ENCODE measurements at regions not wholly inside any gene's neighbourhood (a gene's known extent, or its start where the extent isn't known, plus 50 kb on each side); places are given as distances from the start of the nearest gene placed in this dataset.
"Not testable (repeated sequence)": the region's sequence is repeated elsewhere in the genome, so short reads cannot be mapped to it uniquely, and the experiment has no call there.

DNA sequence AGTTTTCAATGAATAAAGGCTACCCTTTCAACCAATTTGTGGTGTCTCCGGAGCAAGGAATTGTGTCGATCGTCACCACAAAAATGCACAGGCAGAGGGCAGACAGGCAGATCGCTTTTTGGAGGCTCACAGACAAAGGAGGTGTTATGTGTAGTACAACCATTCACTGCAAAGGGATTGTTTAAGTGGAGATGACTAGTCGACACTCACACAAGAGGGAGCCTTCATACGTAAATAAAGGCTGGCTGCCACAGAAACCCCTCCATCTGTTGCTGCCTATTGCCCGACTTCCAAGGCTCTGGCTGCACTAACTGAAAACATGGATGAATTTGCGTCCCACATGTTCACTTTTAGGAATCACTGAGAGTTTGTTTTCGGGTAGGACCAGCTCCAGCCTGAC, 281.1 kb downstream of the NKX6-1 start:
- DNase-seq, result no peak

DNA sequence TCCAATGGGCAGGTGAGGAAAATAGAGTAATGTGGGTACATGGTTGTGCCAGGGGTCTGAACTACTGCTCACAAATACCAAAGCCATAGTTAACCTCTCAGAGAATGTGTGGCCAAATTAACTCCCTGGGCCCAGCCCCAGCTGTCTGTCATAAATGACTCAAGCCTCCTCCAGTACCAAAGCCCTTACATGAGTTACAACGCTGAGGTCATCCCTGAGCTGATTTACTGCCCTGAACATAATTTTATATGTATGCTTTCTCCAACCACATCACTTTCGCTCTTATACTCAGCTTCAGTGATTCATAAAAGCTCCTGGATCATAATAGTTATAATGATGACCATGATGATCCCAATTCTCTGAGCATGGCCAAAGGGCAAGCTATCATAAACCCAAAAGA, 283.9 kb downstream of the NKX6-1 start:
- DNase-seq, result no peak

DNA sequence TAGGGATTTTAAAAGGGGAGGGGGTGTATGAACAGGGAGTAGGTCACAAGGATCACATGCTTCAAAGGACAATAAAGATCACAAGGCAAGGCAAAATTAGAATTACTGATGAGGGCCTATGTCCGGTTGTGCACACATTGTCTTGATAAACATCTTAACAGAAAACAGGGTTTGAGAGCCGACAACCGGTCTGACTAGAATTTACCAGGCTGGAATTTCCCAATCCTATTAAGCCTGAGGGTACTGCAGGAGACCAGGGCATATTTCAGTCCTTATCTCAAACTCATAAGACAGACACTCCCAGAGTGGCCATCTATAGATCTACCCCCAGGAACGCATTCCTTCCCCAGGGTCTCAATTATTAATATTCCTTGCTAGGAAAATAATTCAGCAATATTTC, 292.9 kb downstream of the NKX6-1 start:
- DNase-seq, result not testable (repeated sequence)

DNA sequence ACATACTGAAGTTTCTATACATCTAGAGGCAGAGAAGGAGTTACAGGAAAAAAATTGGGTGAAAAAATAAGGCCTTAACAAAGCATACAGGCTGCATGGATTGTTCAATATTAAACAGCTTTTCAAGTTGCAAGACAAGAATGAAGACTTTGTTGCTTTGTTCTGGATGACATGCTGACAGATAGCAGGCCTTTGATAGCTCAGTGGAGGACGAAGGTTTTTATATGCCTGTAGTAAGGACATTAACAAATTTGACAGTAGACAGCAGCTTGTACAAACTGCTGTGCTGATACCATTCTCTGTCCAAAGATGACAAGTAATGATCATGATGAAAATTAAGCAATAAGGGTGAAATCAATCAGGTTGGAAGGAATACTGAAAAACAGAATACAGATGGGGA, 309.9 kb downstream of the NKX6-1 start:
- no peak for DNase-seq

DNA sequence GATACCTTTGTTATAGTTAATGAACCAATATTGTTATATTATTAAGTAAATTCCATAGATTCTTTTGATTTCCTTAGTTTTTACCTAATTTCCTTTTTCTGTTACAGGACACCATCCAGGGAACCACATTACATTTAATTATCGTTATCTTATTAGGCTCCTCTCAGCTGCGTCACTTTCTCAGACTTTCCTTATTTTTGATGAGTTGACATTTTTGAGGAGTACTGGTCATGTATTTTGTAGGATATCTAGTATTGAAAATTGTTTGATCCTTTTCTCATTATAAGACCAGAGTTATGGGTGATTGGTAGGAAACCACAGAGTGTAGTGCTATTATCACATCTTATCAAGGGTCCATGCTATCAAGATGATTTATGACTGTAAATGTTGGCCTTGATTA, 319.7 kb downstream of the NKX6-1 start:
- DNase-seq, result no peak

DNA sequence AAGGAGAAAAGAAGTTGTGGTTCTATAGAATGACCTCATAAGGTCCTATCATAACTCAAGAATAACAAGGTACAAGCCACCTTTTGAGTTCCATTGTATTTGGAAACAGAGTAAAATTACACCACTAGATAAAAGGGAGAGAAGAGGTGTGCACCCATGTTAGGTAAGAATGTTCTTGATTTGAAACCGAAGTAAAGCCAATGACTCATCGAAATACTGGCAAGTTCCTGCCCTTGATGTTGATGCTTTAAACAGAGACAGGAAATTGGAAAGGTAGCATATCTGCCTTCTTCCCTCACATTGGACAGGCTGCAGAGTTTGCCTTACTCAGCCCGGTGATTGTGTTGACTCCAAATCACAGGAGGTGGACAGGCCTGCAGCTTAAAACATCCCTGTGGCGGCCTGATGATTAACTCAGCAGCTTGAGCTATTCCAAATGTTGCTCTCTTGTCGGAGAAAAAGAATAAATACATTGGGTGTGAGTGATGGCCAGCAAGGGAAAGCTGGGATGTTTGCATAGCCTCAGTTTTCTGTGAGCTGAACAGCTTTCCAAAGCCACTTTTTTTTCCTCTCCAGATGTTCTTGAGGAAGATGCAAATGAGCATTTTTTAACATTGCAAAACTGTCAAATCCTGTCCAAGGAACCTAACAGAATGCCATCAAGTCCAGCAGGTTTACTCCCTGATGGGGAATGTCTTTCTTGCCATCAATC, 321.1 kb downstream of the NKX6-1 start:
- DNase-seq, result no peak

DNA sequence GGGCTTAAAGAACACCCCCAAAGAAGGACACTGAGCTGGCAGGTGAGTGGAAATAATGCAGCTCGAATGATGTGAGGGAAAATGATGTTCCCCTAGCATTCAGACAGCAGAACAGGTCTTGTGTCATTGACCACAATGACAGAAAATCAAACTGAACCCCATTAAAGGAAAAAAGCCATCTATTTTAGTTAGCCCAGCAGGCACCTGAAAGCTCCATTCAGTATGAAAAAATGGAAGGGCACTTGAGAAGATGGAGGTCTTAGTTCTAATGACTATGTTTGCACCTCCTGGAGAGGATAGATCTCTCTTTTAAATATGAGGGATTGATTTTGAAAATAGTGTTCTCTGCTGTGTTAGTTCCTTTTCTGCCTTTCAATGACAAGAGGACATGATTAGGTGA, 323.1 kb downstream of the NKX6-1 start:
- no peak for DNase-seq

DNA sequence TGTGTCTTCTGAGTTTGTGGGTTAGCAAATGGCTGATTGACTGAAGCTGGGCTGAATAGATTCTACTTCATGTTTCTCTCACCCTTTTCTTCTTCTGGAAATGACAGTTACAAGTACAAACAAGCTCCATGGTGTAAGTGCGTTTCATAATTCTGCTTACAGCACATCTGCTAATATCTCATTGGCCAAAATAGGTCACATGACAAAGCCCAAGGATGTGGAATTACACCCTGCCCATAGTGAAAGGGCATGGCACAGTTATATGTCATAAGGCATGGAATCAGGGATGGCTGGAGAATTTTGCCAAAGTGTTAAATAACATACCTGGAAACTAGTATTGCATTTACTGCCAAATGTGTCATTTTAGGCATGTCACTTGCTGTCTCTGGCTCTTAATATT, 327.2 kb downstream of the NKX6-1 start:
- no peak for DNase-seq

DNA sequence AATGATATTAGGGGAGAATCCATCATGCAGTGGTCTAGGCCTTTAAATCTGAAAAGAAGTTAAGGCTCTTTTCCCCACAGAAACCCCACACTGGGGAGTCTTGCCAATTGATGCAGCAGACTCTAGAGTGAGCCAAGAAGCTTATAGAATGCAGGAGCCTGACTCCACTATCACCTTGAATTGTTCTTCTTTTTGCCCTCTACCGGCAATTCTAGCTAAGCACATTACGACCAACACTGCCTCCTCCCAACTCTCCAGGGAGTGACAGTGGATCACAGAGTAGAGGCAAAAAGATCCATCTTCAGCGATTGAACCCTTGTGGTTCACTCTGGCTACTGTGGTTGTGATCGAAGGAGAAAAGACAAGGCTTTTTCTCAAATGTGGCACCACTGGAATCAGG, 331.5 kb downstream of the NKX6-1 start:
- DNase-seq, result no peak

DNA sequence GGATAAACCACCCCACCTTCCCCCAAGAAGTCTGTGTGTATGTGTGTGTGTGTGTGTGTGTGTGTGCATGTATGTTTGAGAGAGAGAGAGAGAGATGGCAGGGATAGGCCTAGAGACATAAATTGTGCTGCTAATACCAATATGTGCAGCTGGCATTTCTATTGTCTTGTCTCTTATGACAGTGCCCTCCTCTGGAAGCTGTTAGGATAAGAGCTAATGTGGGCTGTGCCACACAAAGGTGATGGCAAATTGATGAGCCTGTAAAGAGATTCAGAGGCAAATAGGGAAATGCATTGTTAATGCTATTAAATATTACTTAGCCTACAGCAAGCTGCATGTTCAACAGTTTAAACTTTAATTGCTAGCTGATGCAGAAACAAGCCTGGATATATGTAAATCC, 332.0 kb downstream of the NKX6-1 start:
- no peak for DNase-seq

DNA sequence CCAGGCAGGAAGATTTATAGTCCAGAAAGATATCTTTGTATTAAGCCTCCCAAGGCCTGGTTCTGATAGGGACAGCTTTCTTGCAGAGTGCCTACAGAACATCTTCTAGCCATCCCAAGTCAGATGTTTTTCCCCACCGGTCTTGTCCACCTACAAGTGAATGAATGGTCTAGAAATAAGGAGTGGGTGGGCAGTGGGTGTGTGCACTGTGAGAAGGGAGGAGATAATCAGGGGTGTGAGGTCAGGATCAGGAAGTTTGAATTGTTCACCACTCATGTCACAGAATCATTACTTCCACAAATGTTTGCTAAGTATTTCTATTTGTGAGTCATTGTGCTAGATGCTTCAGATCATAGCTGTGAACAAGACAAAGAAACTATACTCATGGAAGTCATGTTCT, 332.6 kb downstream of the NKX6-1 start:
- no peak for DNase-seq

DNA sequence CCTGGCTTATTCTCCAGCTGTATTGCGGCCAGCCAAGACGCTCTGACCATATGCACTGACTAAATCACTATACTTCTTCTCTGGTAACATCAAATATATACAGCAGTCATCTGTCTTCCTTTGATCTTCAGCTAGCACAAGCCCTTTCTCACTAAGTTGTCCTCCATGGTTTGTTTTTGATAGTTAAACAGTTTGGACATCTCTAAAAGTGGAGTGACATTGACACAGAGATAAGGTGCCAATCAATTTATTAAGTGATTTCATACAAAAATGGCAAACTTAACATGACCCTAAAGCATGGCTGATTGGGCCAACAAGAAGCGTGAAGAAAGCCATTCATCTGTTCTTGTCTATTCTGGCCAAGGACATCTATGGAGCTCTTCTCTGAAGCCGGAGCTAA, 334.9 kb downstream of the NKX6-1 start:
- no peak for DNase-seq

DNA sequence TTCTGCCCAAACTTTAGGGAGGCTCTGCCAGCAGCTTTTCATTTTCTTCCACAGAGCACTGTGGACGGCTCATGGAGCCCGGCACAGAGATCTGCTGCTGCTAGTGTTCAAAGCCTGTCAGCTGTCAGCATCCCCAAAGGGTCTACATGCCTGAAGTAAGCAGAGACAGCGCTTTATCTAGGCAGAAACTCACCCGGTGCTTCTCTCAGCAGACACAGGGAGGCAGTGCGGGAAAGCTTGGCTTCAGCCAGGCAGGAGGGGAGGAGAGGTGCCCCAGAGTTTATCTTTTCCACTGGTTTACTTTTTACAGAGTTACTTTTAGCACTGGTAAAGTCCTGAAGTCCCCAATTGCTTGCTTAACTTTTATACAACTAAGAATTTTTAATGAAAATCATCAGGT, 339.3 kb downstream of the NKX6-1 start:
- no peak for DNase-seq

DNA sequence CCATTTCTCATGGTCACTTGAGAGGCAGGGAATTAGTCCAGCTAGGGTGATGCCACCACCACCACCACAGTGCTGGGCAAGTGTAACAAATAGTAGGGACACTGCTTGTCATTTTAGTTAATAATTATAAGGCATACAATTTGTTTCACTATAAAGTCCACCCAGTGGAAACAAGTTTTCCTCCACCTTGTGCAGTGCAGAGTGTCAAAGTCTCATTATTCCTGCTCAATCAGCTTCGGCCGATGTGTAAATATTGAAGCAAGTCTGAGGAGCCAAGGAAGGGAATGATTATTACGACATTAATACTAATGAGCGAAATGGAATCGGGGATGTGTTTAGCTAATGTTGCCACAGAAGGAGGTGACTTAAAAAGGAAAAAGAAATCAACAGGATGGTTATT, 340.4 kb downstream of the NKX6-1 start:
- no peak for DNase-seq

DNA sequence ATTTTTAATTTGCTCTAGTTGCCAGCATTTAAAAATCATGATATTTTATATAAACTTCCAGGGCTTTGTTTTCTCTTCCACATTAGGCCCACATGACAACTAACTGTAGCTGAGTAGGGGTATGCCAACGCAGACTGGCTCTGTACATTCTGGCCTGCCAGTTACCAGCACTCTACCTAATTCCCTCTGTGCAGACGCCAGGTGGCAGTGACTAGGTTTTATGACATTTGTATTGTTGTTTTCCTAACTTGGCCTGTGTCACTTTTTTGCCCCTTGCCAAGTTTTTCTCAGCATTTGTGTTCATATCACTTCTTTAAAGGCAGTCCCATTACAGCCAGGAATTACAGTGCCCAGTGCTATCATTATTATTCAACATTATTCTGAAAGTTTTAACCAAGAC, 347.5 kb downstream of the NKX6-1 start:
- no peak for DNase-seq

DNA sequence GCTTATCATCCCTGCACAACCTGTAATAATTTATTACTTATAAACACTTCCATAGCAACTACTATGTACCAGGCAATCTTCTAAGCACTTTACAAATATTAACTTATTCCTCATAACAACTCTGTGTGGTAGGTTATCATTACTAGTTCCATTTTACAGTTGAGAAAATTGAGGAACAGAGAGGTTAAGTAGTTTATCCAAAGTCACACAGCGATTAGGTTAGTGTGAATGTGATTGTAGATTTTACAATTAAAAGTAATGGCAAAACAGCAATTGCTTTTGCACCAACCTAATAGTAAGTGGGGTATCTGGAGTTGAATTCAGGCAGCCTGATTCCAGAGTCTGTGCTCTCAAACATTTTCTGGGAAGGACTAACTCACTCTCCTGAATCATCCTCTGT, 348.9 kb downstream of the NKX6-1 start:
- no peak for DNase-seq

DNA sequence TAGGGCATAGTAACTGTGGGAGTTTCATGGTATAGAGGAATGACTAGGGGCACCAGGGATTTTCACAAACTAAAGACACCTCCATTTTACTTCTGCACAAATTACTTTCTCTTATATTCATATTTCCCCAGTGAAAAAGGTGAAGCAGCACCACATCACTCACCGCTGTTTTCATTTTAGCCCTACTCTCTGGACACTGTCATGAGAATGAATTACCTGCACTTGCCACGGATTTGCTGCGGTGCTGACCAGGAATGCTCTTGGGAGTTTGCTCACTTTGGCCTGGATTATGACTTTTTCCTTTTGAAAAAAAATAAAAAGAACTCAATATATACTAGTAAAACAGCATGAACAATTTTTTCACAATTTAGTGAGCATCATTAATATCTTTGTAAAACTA, 351.3 kb downstream of the NKX6-1 start:
- no peak for DNase-seq

DNA sequence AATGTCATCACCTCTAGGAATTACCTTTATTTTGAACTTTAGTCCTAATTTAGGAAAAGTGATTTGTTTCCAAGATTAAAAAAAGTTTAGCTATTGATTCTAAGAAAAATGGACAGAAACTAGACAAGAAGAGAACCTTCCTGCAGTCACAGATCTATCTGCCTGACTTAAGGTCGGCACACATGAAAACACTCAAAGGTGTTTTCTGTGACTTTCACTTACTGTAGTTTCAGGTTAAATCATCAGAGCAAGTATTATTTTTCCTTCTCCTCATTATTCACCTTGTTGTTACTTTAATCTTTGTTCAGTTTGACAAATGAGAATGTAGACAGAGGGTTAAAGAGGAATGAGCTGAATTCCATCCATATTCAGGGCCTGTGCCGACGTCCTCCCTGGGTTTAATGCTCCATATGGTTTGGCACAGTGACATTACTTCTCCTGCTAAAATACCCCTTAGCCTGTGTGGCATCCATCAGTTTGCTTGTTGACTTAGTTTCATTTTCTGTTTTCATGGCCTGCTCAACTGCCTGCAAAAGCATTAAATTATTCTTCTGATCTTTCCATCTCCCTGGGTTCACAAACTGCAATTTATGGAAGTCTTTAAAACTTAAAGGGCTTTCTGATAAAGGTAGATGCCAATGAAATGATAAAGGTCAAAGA, 352.7 kb downstream of the NKX6-1 start:
- no peak for DNase-seq

DNA sequence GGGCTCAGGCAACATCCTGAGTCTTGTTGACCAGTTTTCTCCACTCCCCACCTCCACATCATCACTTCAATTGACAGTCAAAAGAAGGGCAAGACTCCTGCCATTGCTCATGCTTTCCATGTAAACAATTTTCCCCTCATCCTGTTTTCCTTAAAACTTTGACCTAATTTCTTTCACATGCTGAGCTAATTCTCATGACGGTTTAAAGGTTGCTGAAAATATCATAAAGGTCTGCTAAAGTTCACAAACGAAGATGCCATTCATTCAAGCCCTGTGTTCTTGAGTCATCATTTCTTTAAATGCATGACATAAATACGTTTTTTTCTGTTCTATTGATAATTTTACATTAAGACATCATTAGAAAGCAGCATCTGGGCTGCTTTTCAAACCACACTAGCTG, 353.9 kb downstream of the NKX6-1 start:
- no peak for DNase-seq

DNA sequence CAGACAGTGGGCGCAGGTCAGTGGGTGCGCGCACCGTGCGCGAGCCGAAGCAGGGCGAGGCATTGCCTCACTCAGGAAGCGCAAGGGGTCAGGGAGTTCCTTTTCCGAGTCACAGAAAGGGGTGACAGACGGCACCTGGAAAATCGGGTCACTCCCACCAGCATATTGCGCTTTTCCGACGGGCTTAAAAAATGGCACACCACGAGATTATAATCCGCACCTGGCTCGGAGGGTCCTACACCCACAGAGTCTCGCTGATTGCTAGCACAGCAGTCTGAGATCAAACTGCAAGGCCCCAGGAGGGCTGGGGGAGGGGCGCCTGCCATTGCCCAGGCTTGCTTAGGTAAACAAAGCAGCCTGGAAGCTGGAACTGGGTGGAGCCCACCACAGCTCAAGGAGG, 372.2 kb downstream of the NKX6-1 start:
- not testable (repeated sequence) for DNase-seq

DNA sequence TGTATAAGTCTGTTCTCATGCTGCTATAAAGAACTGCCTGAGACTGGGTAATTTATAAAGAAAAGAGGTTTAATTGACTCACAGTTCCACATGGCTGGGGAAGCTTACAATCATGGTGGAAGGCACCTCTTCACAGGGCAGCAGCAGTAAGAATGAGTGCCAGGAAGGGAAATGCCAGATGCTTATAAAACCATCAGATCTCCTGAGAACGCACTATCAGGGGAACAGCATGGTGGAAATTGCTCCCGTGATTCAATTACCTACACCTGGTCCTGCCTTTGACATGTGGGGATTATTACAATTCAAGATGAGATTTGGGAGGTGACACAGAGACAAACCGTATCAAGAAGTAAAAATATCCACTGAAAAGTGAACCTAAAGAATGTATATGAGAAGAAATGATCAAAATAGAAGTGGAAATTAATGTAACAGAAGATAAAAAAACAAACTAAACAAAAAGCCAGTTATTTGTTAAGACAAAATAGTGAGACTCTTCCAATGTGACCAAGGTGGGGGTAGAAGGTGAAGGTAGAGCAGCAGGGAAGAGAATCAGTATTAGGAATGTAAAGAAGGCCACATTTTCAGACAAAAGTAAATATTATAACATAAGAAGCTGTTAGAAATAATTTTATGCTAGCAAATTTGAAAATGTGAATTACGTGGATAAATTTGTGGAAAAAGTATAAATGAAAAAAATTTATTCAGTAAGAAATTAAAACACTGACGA, 372.9 kb downstream of the NKX6-1 start:
- no peak for DNase-seq

DNA sequence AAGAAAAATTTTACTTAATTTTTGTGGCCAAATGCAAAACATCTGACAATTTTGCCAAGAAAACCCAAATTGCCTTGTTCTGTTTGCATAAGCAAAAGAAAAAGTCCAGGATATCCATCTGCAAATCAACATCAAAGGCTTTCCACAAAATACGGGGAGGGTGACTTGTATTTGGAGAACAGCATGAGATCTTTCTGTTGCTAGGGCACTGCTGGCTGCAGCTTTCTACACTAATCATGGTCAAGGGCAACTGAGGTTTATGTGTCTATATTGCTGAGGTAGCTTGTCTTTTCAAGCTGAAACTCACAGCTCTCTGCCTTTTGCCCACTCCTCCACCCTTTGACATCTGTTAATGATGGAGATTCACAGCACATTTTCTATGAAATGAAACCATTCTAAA, 389.1 kb downstream of the NKX6-1 start:
- DNase-seq, result no peak

DNA sequence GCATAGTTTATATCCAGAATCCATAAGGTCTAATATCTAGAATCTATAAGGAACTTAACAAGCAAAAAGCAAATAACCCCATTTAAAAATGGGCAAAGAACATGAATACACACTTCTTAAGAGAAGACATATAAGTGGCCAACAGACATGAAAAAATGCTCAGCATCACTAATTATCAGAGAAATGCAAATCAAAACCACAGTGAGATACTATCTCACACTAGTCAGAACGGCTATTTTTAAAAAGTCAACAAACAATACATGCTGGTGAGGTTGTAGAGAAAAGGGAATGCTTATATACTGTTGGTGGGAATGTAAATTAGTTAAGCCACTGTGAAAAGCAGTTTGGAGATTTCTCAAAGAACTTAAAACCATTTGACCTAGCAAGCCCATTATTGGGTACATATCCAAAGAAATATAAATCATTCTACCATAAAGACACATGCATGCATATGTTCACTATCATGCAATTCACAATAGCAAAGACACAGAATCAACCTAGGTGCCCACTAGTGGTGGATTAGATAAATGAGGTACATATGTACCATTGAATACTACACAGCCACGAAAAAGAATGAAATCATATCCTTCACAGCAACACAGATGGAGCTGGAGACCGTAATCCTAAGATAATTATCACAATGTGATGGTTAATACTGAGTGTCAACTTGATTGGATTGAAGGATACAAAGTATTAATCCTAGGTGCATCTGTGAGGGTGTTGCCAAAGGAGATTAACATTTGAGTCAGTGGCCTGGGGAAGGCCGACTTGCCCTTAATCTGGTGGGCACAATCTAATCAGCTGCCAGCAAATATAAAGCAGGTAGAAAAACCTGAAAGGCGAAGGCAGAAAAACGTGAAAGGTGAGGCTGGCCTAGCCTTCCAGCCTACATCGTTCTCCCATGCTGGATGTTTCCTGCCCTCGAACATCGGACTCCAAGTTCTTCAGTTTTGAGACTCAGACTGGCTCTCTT, 397.2 kb downstream of the NKX6-1 start:
- not testable (repeated sequence) for DNase-seq
